BJ (cell line): ENCODE measurements at regions not wholly inside any gene's neighbourhood (a gene's known extent, or its start where the extent isn't known, plus 50 kb on each side); places are given as distances from the start of the nearest gene placed in this dataset.

Experiments used
- CTCF ChIA-PET: fragments of 350-600 bp; formaldehyde crosslinking; extraction: SDS; loops from one replicate; lab custom pipeline; 2021; ENCODE audit warnings: antibody characterized with exemption, inconsistent platforms; lab: Yijun Ruan, JAX
- POLR2A ChIA-PET: fragments of 300-600 bp; sonication (Branson Sonifier 250); formaldehyde crosslinking; extraction: SDS; loops from one replicate; lab custom pipeline; 2021; ENCODE audit warnings: antibody characterized with exemption; lab: Charles Lee
- DNase-seq: peaks from one replicate; pipeline ENCODE4 v3.0.0-alpha.2; 2011; ENCODE audit warnings: low read depth
- H3K27me3 ChIP-seq: 2 replicates; pipeline ENCODE4 v1.6.0; 2011; ENCODE audit warnings: low read length; ENCODE audit not compliant: control insufficient read depth, insufficient read depth
- H3K36me3 ChIP-seq: 2 replicates; pipeline ENCODE4 v1.5.1; 2011; ENCODE audit warnings: low read length; ENCODE audit not compliant: control insufficient read depth, insufficient read depth
- H3K4me3 ChIP-seq: 2 replicates; pipeline ENCODE4 v1.5.1; 2011; ENCODE audit warnings: low read depth, mild to moderate bottlenecking, control low read depth, low read length
- TF ChIP-seq, protein P1 (sequence below): IDR thresholded peaks from 2 replicates; pipeline ENCODE4 v1.5.1; 2011; ENCODE audit warnings: low read depth, mild to moderate bottlenecking, control low read depth, inconsistent platforms, low read length, moderate library complexity; ENCODE audit not compliant: insufficient read depth

DNA sequence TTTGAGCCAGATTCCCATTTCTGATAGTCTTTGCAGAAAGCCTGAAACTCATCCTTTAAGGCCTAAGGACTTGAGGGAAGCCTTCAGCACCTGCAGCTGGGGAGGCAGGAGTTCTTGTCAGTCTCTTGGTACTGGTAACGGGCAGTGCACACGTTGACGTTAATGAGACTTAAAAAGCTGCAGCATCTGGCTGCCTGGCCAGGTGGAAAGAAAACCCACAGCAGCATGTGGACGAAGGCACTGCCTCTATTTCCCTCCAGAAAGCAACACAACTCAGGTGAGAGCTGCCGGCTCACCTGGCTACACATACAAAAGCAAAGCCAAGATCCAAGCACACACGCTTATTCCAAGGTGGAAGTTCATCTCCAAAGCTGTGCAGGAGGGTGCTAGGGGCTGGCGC lies 178.8 kb downstream of the ANAPC1 start:
- CTCF ChIA-PET: no interaction called here
- Histone ChIP-seq H3K4me3 (no peak overlapping the region), H3K27me3 (peaks cover 6% of the 10 kb centered on the region), H3K36me3 (no peaks in the 10 kb centered on the region)
- TF ChIP-seq, protein P1, sequence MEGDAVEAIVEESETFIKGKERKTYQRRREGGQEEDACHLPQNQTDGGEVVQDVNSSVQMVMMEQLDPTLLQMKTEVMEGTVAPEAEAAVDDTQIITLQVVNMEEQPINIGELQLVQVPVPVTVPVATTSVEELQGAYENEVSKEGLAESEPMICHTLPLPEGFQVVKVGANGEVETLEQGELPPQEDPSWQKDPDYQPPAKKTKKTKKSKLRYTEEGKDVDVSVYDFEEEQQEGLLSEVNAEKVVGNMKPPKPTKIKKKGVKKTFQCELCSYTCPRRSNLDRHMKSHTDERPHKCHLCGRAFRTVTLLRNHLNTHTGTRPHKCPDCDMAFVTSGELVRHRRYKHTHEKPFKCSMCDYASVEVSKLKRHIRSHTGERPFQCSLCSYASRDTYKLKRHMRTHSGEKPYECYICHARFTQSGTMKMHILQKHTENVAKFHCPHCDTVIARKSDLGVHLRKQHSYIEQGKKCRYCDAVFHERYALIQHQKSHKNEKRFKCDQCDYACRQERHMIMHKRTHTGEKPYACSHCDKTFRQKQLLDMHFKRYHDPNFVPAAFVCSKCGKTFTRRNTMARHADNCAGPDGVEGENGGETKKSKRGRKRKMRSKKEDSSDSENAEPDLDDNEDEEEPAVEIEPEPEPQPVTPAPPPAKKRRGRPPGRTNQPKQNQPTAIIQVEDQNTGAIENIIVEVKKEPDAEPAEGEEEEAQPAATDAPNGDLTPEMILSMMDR: no peak
- POLR2A ChIA-PET: no interaction called here
- DNase-seq: no peak

DNA sequence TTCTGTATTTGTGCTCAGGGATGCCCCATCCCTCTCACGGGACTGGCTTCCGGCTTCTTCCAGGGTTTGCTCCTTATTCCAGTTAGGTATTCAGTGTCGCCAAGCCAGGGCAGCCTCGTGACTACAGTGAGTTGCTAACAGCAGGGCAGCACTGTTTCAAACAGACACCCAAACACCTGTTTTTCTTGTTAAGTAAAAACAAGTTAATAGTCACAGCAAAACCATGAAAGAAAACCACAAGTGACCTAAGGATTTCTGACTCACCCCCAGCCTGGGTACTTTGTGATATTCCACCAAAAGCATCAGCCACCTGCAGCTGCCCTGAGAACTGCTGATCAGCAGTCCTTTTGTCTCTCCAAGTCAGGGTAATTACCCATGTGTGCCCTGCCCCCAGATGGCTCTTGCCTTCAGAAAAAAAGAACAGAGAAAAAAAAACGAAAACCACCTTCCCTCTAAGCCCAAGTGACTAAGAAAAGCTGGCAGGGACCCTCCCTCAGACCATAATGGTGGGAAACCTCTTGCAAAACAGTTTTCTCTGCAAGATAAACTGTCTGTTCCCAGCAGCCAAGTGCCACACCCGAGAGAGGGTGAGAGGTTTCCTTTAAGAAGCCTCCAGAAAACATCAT lies 178.2 kb downstream of the ANAPC1 start:
- Histone ChIP-seq H3K27me3 (peaks cover 6% of the 10 kb centered on the region), H3K36me3 (no peaks in the 10 kb centered on the region), H3K4me3 (no peak overlapping the region)
- DNase-seq: peak; percentile 67
- ChIA-PET POLR2A (no interaction called here), CTCF (no interaction called here)
- TF ChIP-seq, protein P1: no peak

DNA sequence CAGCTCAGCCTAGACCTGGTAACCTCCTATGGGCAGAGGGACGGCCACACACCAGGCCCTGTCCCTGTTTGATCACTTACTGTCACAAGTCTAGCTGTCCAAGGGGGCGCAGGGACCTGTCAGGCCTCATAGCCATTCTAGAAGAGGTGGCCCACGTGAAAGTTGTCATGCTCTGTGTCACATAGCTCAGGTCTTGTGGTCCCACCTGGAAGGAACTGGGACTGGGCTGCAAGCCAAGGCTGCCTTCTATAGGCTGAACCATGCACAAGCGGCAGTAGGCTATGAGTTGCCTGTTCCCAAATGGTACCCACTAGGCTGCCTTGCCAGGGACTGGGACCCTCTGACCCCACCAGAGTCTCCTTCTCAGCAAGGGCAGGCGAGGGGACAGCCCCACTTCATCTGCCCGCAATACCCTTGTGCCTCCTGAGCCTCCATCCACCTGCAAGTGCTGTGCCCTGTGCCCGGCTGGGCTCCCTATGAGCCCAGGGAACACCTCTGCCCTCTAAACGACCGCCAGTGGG lies 177.5 kb downstream of the ANAPC1 start:
- H3K4me3 ChIP-seq: no peak overlapping the region
- TF ChIP-seq, protein P1: no peak
- DNase-seq: no peak
- peaks cover 6% of the 10 kb centered on the region for H3K27me3 ChIP-seq
- CTCF ChIA-PET: no interaction called here
- POLR2A ChIA-PET: no interaction called here
- no peaks in the 10 kb centered on the region for H3K36me3 ChIP-seq

DNA sequence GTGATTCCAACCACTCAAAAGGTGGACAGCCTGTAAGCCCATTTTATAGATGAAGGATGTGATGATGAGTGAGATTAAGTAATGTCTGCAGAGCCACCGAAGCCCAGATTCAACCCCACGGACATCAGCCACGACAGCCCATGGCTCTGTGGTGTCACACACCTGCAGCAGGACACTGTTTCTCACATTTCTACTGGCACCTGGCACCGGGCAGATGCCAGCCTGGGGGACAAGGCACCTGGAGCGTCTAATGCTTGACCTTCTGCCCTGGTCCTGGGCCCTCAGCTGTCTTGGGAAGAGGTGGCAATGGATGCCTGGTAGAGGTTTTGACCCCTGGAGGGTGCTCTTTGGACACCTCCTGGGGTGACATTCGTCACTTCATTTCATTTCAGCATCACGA lies 176.3 kb downstream of the ANAPC1 start:
- no peaks in the 10 kb centered on the region for H3K36me3 ChIP-seq
- CTCF ChIA-PET: no interaction called here
- TF ChIP-seq, protein P1: no peak
- H3K4me3 ChIP-seq: no peak overlapping the region
- POLR2A ChIA-PET: no interaction called here
- DNase-seq: no peak
- H3K27me3 ChIP-seq: peaks cover 8% of the 10 kb centered on the region

DNA sequence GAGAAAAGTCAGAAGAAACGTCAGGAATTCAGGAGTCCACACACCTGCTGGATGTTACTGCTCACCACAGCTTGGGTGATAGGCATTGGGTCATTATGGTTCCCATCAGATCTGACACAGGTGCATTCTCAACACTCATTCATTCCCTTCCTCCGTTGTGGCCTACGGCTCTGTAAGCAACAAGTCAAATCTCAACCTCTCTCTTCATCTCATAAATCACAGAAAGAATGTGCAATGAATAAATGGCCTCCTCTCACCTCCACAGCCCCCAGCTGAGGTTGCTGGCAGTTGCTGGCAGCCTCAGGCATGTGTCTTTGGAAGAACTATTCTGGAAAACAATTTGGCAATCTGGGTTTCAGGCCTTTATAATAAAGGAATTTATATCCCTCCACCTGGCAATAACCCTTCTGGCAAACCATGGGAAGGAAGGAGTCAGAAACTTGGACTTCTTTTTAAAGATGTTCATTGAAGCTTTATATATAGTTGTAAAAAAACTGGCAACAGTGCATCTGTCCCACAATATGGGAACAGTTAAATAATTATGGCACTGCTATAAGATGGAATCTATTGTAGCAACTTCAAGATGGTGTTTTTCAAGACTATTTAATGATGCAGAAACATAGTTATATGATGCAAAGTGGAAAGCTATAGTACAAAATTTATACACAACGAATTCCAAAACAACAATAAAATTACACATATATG lies 175.4 kb downstream of the ANAPC1 start:
- CTCF ChIA-PET: interaction anchor here (0.8 to 1.1 kb wide), 2 partner anchors 9 to 33 kb away, joined by 3 read pairs; no protein-coding TSS in a partner anchor
- DNase-seq: no peak
- H3K27me3 ChIP-seq: peaks cover 10% of the 10 kb centered on the region
- POLR2A ChIA-PET: no interaction called here
- TF ChIP-seq, protein P1: no peak
- H3K4me3 ChIP-seq: no peak overlapping the region
- no peaks in the 10 kb centered on the region for H3K36me3 ChIP-seq
